ENCODE measurements at regions not wholly inside any gene's neighbourhood (a gene's known extent, or its start where the extent isn't known, plus 50 kb on each side); places are given as distances from the start of the nearest gene placed in this dataset.

GRCh38 chr2:176653479-176654443 is 384.5 kb downstream of the MTX2 start:
- peak; percentile 44 for DNase-seq

DNA sequence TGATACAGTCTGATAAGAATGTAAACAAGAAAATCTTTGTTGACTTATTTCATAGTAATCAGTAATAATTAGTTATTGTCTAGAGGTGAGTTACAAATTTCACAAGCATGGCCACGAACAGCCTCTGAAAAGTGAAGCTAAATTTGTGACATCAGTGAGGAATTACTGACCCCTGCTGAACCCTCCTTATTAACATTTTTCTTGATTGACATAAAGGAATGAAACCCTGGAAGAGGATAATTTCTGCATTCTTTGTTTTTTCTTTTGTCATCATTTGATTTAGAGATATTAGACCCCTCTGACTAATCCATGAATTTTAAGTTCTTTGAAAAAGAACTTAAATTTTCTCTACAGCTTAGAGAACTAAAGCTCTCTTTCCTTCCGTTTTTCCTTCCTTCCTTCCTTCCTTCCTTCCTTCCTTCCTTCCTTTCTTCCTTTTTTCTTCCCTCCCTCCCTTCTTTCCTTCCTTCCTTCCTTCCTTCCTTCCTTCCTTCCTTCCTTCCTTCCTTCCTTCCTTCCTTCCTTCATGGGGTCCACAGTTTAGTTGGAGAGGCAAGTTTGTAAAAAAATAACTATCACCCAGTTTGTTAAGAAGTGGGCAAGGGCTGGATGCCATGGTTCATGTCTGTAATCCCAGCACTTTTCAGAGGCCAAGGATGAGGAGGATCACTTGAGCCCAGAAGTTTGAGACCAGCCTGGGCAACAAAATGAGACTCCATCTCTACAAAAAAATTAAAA is 387.0 kb downstream of the MTX2 start:
- no peak for DNase-seq

DNA sequence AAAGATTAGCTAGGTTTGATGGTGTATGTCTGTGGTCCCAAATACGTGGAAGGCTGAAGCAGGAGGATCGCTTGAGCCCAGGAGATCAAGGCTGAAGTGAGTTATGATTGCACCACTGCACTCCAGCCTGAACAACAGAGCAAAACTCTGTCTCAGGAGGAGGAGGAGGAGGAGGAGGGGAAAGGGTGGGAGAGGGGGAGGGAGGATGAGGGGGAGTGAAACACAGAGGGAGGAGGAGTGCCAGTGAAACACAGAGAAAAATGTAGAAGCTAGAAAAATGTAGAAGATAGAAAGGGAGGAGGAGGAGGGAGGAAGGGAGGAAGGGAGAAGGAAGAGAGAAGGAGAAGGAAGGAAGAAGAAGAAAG is 387.5 kb downstream of the MTX2 start:
- no peak for DNase-seq

DNA sequence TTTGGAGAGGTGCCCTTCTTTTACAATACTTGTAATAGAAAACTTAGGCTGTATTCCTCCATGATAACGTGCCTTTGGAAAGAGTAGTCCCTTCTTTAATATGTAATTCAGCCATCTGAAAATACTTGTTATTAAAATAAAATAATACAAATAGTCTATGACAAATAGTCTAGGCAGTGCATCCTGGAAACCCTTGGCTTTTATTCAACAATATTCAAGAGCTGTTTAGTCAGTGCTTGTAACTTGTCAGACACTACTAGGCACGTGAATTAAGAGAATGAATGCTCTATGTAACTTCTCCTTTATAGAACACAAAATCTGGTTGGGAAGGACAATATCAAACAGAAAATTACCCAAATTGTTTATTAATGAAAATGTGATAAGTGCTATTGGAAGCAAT is 388.2 kb downstream of the MTX2 start:
- DNase-seq: no peak

DNA sequence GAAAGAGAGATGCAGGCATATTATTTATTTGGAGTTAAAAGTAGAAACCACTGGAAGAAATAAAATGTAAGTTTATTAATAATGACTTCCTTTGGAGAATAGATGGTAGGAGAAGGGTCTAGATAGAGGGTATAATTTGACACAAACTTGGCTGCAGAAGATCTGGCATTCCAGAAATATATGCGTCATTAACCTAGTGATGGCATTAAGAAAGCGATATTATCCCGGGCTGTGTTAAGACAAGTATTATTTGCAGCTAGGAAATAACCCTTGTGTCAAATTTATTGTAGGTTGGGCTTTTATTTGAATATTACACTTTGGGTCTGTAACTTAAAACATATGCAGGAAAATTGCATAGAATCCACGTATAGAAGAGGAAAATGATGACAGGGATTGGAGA is 389.5 kb downstream of the MTX2 start:
- no peak for DNase-seq

GRCh38 chr2:176662753-176663152 is 393.5 kb downstream of the MTX2 start:
- no peak for DNase-seq

- DNase-seq: no peak
Measured at GRCh38 chr2:176664478-176664877, 395.2 kb downstream of the MTX2 start.

DNA sequence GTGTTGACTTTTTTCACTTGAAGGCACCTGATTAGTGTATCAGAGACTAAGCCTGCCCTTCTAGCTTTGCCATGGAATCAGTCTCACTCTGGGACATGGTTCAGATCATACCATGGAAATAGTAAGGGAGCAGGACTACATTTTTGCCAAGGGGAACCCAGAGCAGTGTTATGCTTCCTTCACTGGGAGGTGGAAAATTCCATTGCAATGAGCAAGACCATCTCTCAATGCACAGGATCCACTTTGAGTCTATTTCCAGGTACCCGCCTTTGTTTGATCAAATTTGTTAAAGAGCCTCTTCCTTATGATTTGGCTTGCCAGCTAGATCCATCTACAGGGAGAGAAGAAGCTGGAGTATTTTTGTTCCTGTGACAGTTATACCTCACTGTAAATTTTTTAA is 395.8 kb downstream of the MTX2 start:
- DNase-seq: no peak

DNA sequence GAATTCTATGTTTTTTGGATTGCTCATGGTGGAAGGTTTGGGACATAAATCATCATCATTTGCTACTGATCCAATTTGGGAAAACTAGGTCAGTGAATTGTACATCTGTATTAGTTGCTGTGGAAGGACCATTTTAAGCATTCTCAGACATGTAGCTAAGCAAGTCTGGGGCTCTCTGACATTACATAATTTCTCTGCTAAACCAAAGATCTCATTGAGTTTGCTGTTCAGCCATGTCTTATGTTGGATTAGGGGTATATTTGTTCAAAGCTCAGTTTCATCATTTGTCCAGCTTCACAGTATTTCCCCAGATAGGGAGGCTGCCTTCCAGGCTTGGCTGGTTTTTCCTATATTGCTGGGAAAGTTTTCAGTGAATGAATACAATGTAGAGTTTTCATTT is 399.7 kb downstream of the MTX2 start:
- DNase-seq: no peak

DNA sequence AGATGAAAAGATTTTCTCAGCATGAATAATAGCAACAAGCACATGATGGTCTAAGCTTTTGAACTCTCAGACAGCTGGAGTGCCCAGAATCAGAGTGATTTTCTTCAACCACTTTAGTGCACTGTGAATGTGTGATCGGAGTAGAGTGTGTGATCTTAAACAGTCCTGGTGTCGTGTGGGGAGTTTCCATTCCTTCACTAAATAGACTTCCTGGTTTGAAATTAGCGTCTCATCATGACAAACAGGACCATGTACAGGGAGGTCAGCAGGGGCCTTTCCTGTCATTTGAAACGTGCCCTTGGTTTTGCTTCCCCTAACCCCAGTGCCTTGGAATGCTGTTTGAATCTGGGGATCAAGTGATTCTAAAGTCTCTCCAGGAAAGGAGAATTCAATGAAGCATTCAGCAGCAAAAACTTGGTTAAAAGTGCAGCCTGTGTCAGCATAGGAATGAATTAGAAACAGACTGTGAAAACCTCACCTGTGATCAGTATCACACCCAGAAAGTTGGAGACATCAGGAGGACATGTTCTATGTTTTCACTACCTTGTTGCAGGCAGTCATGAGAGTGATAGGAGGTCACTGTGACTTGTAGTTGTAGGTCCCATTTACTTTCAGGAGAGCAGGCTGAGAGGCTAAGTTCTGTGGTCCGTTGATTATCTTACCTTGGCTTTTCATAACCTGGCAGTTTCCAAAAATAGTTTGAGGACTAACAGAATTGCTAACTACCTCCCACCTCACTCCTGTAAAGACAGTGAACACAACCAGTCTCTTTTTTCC is 400.3 kb downstream of the MTX2 start:
- DNase-seq: no peak

DNA sequence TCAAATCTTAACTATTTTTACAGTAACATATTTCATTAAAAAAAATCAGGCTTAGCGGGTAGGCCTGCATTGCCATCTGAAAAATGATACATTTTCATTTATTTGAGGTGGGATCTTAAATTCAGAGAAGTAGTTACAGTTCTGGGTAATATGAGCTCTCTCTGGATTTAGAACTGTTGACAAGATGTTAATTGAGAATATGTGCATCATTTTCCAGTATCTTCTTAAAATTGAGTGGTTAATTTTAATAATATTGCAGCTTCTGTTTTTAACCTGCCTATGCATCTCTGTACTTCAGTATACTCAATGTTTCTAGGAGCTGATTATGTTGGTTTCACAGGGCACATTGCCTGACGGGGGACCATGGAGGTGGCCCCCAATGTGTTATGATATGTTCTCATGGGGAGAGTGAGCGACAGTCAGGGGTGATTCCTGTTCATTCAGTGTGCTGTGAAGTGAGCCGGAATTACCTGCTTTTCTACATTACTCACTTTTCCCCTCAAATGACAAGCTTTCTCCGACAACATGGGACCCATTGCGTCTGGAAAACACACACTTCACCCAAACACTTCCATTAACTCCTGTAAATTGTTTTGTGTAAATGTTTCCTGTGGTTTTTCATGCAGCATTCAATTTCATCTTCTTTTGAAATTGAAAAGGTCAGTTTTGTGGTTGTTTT is 406.2 kb downstream of the MTX2 start:
- DNase-seq: no peak

DNA sequence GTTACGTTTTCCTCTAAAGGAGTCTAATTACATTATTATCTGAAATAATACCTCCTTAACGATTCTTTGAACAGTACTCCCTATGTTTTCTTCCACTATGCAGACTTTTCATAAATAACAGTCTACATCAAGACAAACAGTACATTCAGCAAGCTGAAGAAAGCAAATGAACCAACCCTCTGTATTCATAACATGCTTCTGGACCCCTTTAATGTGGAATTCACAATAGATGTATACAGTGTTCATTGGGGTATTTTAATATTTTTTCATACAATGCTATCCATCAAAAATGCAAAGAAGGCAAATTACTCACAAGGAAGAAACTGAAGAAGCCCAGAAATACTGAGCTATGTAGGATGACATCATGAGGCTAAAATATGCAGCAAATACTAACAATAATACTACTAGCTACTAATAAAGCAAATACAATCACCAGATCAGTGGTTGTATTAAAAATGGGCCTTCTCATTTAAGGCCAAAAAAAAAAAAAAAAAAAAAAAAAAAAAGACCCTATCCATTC is 408.6 kb downstream of the MTX2 start:
- DNase-seq: no peak

DNA sequence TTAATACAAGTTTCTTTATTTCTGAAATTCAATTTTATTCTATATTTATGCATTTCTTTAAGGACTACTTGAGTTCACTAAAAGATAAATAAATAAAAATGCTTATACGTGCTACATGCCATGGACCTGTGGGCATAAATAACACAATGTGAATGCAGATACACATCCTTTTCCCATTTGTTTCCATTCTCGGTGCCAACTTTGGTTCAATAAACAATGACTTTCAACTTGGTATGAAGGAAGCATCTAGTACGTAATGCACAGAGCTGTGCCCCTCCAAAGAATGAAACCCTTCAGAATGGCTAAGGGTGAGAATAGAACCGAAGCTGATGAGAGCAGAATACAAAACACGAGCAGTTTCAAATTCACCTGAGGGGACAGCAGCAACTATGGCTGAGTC is 409.3 kb downstream of the MTX2 start:
- no peak for DNase-seq

DNA sequence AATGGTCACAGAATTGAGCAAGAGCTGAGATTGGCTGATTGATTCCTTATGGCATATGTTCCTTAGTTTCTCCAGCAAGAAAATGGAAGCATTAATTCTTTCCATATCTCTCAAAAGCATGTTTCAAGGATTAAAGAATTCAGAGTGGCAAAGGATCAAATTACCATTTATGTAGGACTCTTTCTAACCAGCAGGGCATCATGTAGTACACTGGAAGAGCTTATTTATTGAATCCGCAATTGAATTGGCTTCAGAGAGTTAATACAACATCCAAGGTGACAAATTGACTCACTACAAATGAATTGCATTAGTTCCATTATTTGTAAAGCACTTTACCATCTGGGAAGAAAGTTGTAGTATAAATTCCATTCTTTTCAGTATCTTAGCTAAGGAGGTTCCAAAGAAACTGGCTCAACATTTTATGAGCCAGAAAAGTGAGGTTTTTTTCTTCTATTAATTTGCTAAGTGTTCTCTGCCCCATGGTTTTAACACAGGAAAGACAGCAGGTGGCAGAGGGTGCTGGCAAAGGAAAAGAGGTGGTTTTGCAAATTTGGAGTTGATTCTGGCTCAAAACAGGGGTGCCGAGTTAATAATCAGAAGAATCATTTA is 409.9 kb downstream of the MTX2 start:
- no peak for DNase-seq

- no peak for DNase-seq
Measured at GRCh38 chr2:176680916-176681516, 411.8 kb downstream of the MTX2 start.

DNA sequence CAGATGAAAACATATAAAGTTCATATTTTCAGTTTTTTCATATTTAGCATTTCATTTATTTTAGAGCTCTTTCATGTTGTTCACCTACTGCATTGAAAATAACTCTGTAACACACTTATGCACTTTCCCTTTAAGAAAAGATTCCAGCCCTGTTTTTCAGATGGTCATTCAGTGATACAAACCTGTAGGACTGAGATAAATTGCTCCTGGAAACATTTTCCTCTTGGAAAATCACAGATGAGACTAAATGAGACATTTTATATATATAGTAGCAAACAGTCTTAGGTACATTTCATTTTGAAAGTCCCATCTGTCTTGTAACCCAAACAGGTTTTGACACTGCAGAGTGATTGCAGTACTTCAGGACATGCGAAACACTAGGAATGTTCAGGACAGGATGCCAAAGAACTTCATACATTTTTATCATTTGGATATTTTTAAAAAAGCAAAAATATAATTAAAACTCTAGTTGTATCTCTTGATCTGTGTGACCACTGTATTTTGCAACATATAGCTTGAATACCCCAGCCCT is 412.4 kb downstream of the MTX2 start:
- DNase-seq: no peak

DNA sequence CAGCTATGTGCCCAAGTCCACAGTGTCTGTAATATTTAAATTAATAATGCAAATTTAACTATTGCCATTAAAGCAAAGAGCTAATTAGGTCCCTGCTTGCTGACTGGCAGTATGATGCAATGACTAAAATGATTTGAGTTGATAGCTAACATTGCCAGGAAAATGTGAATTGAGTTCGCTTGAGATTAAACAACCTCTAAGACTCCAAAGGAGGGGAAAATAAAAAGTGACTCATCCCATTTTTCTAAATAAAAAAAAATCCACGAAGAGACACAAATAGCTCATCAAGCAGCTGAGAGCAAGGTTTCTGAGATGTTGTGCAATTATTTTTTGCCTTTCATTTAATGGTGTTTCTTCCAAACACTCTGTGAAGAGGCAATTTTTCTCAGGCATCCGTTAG is 413.0 kb downstream of the MTX2 start:
- DNase-seq: no peak

DNA sequence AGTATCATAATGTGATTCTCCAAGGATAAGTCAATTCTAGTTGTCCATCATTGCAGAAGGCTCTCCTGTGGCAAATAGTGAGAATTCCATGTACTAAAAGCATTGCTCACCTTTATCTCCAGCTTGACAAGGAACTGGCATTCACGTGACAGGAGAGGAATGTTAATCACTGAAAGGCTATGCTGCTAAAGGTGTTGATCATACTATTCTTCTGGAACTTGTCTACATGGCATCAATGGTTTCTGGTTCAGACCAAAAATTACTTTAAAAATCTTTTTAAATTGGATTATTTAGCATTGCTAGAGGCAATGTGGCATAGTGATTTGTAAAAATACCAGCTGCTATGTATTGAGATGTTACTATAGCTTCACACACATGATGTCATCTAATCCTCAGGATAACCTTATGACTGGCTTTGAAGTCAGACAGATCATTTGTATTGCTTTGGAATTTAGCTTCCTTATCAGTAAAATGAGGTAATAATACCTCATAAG is 414.4 kb downstream of the MTX2 start:
- DNase-seq: no peak

DNA sequence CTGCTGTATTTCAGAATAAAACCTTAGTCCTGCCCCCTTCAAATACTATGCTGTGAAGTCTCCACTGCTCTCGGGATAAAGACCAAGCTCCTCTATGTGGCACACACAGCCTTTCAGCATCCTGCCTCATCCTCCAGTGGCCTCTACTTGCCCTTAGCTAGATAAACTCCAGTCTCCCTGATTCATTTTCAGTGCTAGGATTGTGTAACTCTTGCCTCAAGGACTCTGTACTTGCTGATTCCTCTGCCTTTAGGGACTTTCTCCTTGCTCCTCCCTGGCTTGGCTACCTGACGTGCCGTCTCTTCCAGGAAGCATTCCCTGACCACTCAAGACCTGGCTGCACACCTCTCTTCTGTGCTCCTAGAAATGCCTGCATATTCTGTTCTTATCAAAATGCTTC is 416.7 kb downstream of the MTX2 start:
- DNase-seq: no peak

GRCh38 chr2:176686328-176686727 is 417.1 kb downstream of the MTX2 start:
- no peak for DNase-seq

DNA sequence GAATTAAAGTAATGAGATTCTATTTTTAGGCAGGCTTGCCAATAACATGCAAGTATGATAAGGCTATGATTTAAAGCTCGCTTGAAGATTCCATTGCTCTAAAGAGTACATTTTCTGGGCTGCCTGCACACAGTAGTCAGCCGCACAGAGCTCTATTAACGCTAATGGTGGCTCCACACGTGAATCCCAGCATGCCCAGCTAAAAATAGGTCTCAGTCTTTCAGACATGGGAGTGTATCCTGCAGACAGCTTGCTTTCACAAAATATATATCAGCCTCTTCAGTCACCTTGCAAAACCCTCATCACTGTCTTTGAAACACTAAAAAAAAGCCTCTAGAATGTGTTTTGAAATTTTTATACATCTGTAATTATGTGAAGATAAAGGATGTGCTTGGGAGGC is 418.1 kb downstream of the MTX2 start:
- DNase-seq: no peak
